Embryonic facial prominence (tissue), 1 donor: ENCODE measurements at regions not wholly inside any gene's neighbourhood (a gene's known extent, or its start where the extent isn't known, plus 50 kb on each side); places are given as distances from the start of the nearest gene placed in this dataset.
"Not testable (repeated sequence)": the region's sequence is repeated elsewhere in the genome, so short reads cannot be mapped to it uniquely, and the experiment has no call there.

ENCODE experiments used
- DNase-seq: peaks from one replicate; pipeline ENCODE4 v3.0.0-alpha.2; 2016; ENCODE audit errors: extremely low spot score

GRCh38 chr1:58255192-58255591, 291.3 kb downstream of the OMA1 start:
- no peak for DNase-seq

GRCh38 chr1:58251430-58252073, 295.0 kb downstream of the OMA1 start:
- no peak for DNase-seq

- DNase-seq, result no peak
These were observed 296.0 kb downstream of the OMA1 start for GRCh38 chr1:58250587-58250948.

GRCh38 chr1:58249737-58250586, 296.6 kb downstream of the OMA1 start:
- no peak for DNase-seq

- no peak for DNase-seq
These were observed 297.2 kb downstream of the OMA1 start for GRCh38 chr1:58249388-58249736.

GRCh38 chr1:58248791-58249190, 297.7 kb downstream of the OMA1 start:
- no peak for DNase-seq

- no peak for DNase-seq
These were observed 298.5 kb downstream of the OMA1 start for GRCh38 chr1:58248072-58248471.

- no peak for DNase-seq
These were observed 300.0 kb downstream of the OMA1 start for GRCh38 chr1:58246549-58246948.

GRCh38 chr1:58244872-58245271, 301.7 kb downstream of the OMA1 start:
- no peak for DNase-seq

- DNase-seq, result no peak
These were observed 307.7 kb downstream of the OMA1 start for GRCh38 chr1:58238846-58239245.

GRCh38 chr1:58233729-58234128, 312.8 kb downstream of the OMA1 start:
- no peak for DNase-seq

- DNase-seq, result no peak
These were observed 315.3 kb downstream of the OMA1 start for GRCh38 chr1:58231204-58231603.

- no peak for DNase-seq
These were observed 318.9 kb downstream of the OMA1 start for GRCh38 chr1:58227604-58228003.

- DNase-seq, result no peak
These were observed 323.0 kb downstream of the OMA1 start for GRCh38 chr1:58223522-58223921.

GRCh38 chr1:58220836-58221472, 325.6 kb downstream of the OMA1 start:
- DNase-seq, result no peak

- DNase-seq, result not testable (repeated sequence)
These were observed 330.4 kb downstream of the OMA1 start for GRCh38 chr1:58216169-58216568.

- DNase-seq, result no peak
These were observed 331.9 kb downstream of the OMA1 start for GRCh38 chr1:58214674-58215073.

- DNase-seq, result no peak
These were observed 334.7 kb downstream of the OMA1 start for GRCh38 chr1:58211869-58212268.

- DNase-seq, result no peak
These were observed 337.0 kb downstream of the OMA1 start for GRCh38 chr1:58209575-58209974.

- no peak for DNase-seq
These were observed 339.8 kb downstream of the OMA1 start for GRCh38 chr1:58206749-58207148.

- DNase-seq, result no peak
These were observed 342.2 kb downstream of the OMA1 start for GRCh38 chr1:58204284-58204683.

GRCh38 chr1:58201492-58202106, 344.9 kb downstream of the OMA1 start:
- no peak for DNase-seq

- DNase-seq, result no peak
These were observed 346.1 kb downstream of the OMA1 start for GRCh38 chr1:58200437-58200836.
